ENCODE measurements at regions not wholly inside any gene's neighbourhood (a gene's known extent, or its start where the extent isn't known, plus 50 kb on each side); places are given as distances from the start of the nearest gene placed in this dataset.

DNA sequence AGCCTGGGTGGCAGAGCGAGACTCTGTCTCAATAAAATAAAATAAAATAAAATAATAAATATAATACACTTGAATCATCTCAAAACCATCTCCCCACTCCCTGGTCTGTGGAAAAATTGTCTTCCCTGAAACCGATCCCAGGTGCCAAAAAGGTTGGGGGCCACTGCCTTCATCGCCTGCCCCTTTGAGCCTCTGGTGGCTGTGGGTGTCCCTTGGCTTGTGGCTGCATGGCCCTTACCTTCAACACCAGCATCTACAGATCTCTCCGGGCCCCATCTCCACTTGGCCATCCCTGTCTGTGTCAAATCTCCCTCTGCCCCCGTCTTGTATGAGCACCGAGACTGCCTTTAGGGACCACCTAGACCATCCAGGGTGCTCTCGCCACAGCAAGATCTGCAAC is 177.3 kb downstream of the SEC14L1 start:
- H3K36me3 ChIP-seq (ENCODE audit: control insufficient read depth in 2 of 4, insufficient read depth in 4 of 4, low read length in 3 of 4) = no peaks in the 10 kb centered on the region
- no peak overlapping the region for H3K27ac ChIP-seq (ENCODE audit: low read depth, low read length)
- no peak overlapping the region for H2BK120ac ChIP-seq (replicated peaks; ENCODE audit: low read depth, low read length)
- TF ChIP-seq RNF2 (IDR thresholded peaks at IDR 0.05; ENCODE audit: borderline replicate concordance, low read depth, low read length, missing control alignments, poor library complexity, severe bottlenecking) = no peak
- TF ChIP-seq EGR1 (IDR thresholded peaks at IDR 0.05; ENCODE audit: borderline replicate concordance, low read depth, low read length) = no peak
- TF ChIP-seq NANOG (IDR thresholded peaks at IDR 0.05; ENCODE audit: insufficient read depth, low read depth, low read length, poor library complexity, severe bottlenecking) = no peak
- no peak for TF ChIP-seq POU5F1 (IDR thresholded peaks at IDR 0.05; ENCODE audit: low read depth, low read length)
- no peak for TF ChIP-seq PHF8 (conservative IDR thresholded peaks at IDR 0.05; ENCODE audit: low read depth, low read length)
- TF ChIP-seq KDM1A (IDR thresholded peaks at IDR 0.05; ENCODE audit: borderline replicate concordance, low read length) = no peak
- TF ChIP-seq RBBP5 (IDR thresholded peaks at IDR 0.05; ENCODE audit: borderline replicate concordance, low read depth, low read length) = no peak
- no peak for TF ChIP-seq FOSL1 (IDR thresholded peaks at IDR 0.05; ENCODE audit: insufficient read depth, low read depth, low read length)
- no peak for TF ChIP-seq HDAC6 (IDR thresholded peaks at IDR 0.05; ENCODE audit: low read depth, low read length)
- TF ChIP-seq SUZ12 (IDR thresholded peaks at IDR 0.05; ENCODE audit: low read length) = no peak
- TF ChIP-seq CBX5 (IDR thresholded peaks at IDR 0.05; ENCODE audit: low read depth, low read length) = no peak
- no peak for TF ChIP-seq SIRT6 (IDR thresholded peaks at IDR 0.05; ENCODE audit: low read length)
- no peak for TF ChIP-seq CEBPB (IDR thresholded peaks at IDR 0.05; ENCODE audit: low read depth, low read length)
- TF ChIP-seq CREB1 (IDR thresholded peaks at IDR 0.05) = no peak
- POLR2A ChIA-PET (ENCODE audit: partially characterized antibody) = no interaction called here
- H2BK5ac ChIP-seq (ENCODE audit: low read depth, low read length) = 0 out of 2 replicates have a peak overlapping the region, but pooled peaks have one; percentile 18
- CTCF ChIA-PET (ENCODE audit: partially characterized antibody) = interaction anchor here (0.9 to 1.4 kb wide), 2 partner anchors 12 to 23 kb away, joined by 3 to 4 read pairs; no protein-coding TSS in a partner anchor
- H2AK5ac ChIP-seq (ENCODE audit: low read depth, low read length) = no peak overlapping the region
- no peaks in the 10 kb centered on the region for H4K20me1 ChIP-seq (replicated peaks in 1 of 2; ENCODE audit: control insufficient read depth in 1 of 2, insufficient read depth in 2 of 2, low read length in 2 of 2)
- H3K14ac ChIP-seq (ENCODE audit: insufficient read length) = no peak overlapping the region
- H4K91ac ChIP-seq (replicated peaks; ENCODE audit: insufficient read length, low read length) = no peak overlapping the region
- no peak overlapping the region for H3K56ac ChIP-seq (replicated peaks; ENCODE audit: insufficient read length, low read depth, low read length)
- no peak for FAIRE-seq
- no peak overlapping the region for H4K8ac ChIP-seq (ENCODE audit: extremely low read depth, insufficient read depth, low read length)
- 0 out of 4 replicates have a peak, but pooled peaks cover 0 to 2% of the 10 kb centered on the region in 2 experiments for H3K79me2 ChIP-seq (ENCODE audit: control insufficient read depth in 1 of 2, insufficient read depth in 2 of 2, low read length in 2 of 2)
- H3K4me1 ChIP-seq (replicated peaks in 1 of 4; ENCODE audit: control insufficient read depth in 3 of 4, insufficient read depth in 4 of 4, low read length in 3 of 4) = peaks cover 0 to 38% (median 17%) of the 10 kb centered on the region in 4 experiments; a peak in 6 of 7 replicates
- H3K4ac ChIP-seq (replicated peaks; ENCODE audit: insufficient read length, low read depth, low read length) = no peak overlapping the region
- H3K23me2 ChIP-seq (ENCODE audit: low read depth, low read length) = no peaks in the 10 kb centered on the region
- no peaks in the 10 kb centered on the region for H3K27me3 ChIP-seq (replicated peaks in 1 of 4; ENCODE audit: control insufficient read depth in 3 of 4, extremely low read depth in 1 of 4, insufficient read depth in 3 of 4, low read length in 3 of 4)
- no peak overlapping the region for H2BK20ac ChIP-seq (ENCODE audit: low read length)
- no peak for DNase-seq (ENCODE audit: low read depth in 1 of 2, low spot score in 2 of 2)
- H3K4me2 ChIP-seq (ENCODE audit: insufficient read depth in 1 of 2, low read depth in 2 of 2, low read length in 2 of 2) = no peak overlapping the region
- H3K4me3 ChIP-seq (ENCODE audit: extremely low read depth in 1 of 4, insufficient read depth in 2 of 4, low read depth in 3 of 4, low read length in 4 of 4) = no peak overlapping the region
- H3K79me1 ChIP-seq (ENCODE audit: low read depth, low read length) = peaks cover 4% of the 10 kb centered on the region
- WGBS, 2 experiments (ENCODE audit: extremely low coverage in 1 of 2, insufficient coverage in 1 of 2, insufficient read length in 1 of 2, insufficient replicate concordance in 2 of 2, low coverage in 1 of 2, low lambda C conversion rate in 2 of 2, missing lambda C conversion rate in 1 of 2) = 88% methylated on average over 7 of the region's 7 CpGs; no CpG with 5 or more reads in 1 of the 2 experiments
- H3K9ac ChIP-seq (replicated peaks in 1 of 4; ENCODE audit: extremely low read depth in 1 of 4, low read depth in 3 of 4, low read length in 3 of 4) = no peak overlapping the region
- H2BK15ac ChIP-seq (ENCODE audit: low read length) = no peak overlapping the region
- H4K5ac ChIP-seq (ENCODE audit: insufficient read length, low read depth, low read length) = no peak overlapping the region
- no peak overlapping the region for H2AFZ ChIP-seq (ENCODE audit: low read length)
- H3K9me3 ChIP-seq (ENCODE audit: insufficient read depth in 2 of 2, low read depth in 1 of 2, low read length in 1 of 2) = no peaks in the 10 kb centered on the region
- H3K18ac ChIP-seq (ENCODE audit: extremely low read depth, low read length) = no peak overlapping the region
- H3K23ac ChIP-seq (ENCODE audit: insufficient read length) = no peak overlapping the region
- no peak overlapping the region for H2BK12ac ChIP-seq (ENCODE audit: low read depth, low read length)
